Large intestine (tissue), 3 donors: ENCODE measurements at regions not wholly inside any gene's neighbourhood (a gene's known extent, or its start where the extent isn't known, plus 50 kb on each side); places are given as distances from the start of the nearest gene placed in this dataset.

Experiments used
- DNase-seq, 2 donors: peaks; one replicate each; pipeline versions ENCODE4 v3.0.0 to v3.0.0-alpha.2; 2013
- H3K27ac ChIP-seq: one replicate; pipeline ENCODE4 v1.5.1; 2013; ENCODE audit warnings: low read length
- H3K27me3 ChIP-seq: 2 replicates; pipeline ENCODE4 v1.6.1; 2013; ENCODE audit warnings: low read length; ENCODE audit not compliant: control insufficient read depth, insufficient read depth
- H3K36me3 ChIP-seq: 2 replicates; pipeline ENCODE4 v1.6.1; 2013; ENCODE audit warnings: low read length; ENCODE audit not compliant: control insufficient read depth, insufficient read depth
- H3K4me1 ChIP-seq: one replicate; pipeline ENCODE4 v1.6.1; 2013; ENCODE audit warnings: low read length; ENCODE audit not compliant: control insufficient read depth, insufficient read depth
- H3K4me3 ChIP-seq: one replicate; pipeline ENCODE4 v1.5.1; 2013; ENCODE audit warnings: low read length
- H3K9me3 ChIP-seq: one replicate; pipeline ENCODE4 v1.6.1; 2013; ENCODE audit warnings: mild to moderate bottlenecking, low read depth, low read length, moderate library complexity; ENCODE audit not compliant: control insufficient read depth
- WGBS: methylation state at CpG from one replicate; pipeline ENCODE4 v1.1.5; 2013; ENCODE audit warnings: low lambda C conversion rate; ENCODE audit not compliant: insufficient coverage; 5-methylcytosine and 5-hydroxymethylcytosine counted together

DNA sequence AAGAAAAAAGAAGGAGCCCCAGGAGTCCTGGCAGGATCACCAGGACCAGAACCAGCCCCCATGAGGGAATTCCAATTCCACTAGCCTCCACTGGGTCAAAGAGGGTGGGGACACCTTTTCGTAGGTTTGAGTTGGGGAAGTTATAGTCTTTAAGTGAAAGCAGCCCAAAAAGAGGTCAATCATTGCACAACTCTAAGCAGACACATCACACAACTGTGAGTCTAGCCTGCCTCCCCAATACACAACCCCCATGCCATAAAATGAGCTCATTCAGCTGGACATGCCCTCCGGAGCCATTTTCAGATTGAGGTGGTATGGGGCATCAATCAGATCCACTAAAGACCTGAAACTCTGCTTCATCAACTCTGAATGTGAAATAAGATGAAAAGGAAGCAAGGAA is 179.9 kb downstream of the NPHP4 start:
- Histone ChIP-seq H3K27me3 (no peaks in the 10 kb centered on the region), H3K4me1 (no peaks in the 10 kb centered on the region), H3K36me3 (no peaks in the 10 kb centered on the region), H3K4me3 (no peak overlapping the region), H3K27ac (no peak overlapping the region), H3K9me3 (no peaks in the 10 kb centered on the region)
- DNase-seq, result no peak
- WGBS, result no CpG with 5 or more reads among the region's 2 CpGs

DNA sequence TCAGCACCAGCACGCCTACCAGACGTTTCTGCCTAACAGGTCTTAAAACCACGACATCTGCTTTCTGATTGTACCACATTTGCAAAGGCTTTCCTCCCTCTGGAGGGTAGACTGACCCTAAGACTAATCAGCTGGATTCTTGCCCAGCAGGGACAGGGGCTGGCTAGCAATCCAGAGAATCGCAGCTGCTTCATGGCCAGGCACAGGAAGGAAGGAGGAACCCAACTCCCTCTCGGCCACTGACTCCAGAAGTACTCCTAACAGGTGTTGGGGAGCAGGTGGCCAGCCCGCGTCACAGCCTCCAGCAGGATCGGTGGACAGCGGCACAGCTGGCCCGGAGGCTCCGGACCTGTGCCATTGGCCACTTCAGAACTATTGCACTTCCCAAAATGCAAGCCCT is 180.8 kb downstream of the NPHP4 start:
- Histone ChIP-seq H3K27ac (no peak overlapping the region), H3K27me3 (no peaks in the 10 kb centered on the region), H3K9me3 (no peaks in the 10 kb centered on the region), H3K4me3 (no peak overlapping the region), H3K36me3 (no peaks in the 10 kb centered on the region), H3K4me1 (no peaks in the 10 kb centered on the region)
- no peak for DNase-seq
- WGBS, result no CpG with 5 or more reads among the region's 11 CpGs

DNA sequence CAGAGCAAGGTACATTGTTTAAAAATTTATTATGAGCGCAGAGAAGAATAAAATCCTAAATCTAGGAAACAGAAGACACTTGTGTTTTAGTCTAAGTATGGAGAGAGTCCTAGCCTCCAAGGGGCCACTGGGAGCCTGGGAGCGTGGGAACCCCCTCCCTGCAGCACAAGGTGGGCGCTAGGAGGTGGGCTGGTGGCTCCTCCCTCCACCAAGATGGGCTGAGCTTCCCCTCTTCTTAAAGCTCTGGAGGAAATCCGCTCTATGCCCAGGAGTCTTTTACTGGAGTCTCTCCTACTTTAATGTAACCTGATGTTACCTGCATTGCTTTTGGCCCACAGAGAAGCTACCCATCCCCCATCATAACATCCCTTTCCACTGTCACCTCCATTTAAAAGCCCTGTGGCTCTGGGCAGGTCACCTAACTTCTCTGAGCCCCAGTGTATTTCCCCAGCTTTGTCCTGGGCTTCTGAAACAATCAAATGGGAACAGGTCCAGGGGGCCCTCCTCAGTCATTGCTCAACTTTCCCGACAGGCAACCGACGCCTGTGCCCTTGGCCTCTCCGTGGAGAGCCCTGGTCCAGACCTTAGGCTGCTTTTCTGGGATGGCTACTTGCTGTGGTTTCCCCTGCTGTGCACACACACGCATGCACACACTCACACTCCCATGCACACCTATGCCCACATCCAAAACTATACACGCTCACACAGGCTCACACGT is 181.5 kb downstream of the NPHP4 start:
- Histone ChIP-seq H3K9me3 (no peaks in the 10 kb centered on the region), H3K4me3 (no peak overlapping the region), H3K36me3 (no peaks in the 10 kb centered on the region), H3K4me1 (no peaks in the 10 kb centered on the region), H3K27me3 (no peaks in the 10 kb centered on the region), H3K27ac (no peak overlapping the region)
- WGBS, result 100% methylated on average over 2 of the region's 11 CpGs
- no peak for DNase-seq

DNA sequence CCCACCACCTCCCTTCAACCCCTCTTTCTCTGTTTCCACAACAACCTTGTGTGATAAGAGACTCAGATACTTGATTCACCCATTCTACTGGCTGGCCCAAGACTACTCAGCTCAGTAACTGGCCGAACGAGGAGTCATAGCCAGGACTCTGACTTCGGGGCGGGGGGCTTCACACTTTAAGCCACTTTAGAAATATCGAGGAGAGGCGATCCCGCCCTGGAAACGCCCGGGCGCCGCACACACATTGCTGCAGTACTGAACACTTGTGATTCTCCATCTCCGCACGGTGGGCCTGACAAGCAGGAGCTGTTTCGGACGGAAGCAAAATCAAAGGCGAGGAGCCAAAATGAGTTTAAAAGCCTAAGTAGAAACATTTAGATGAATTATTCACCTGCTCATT is 182.1 kb downstream of the NPHP4 start:
- 96% methylated on average over 4 of the region's 16 CpGs for WGBS
- no peak for DNase-seq

DNA sequence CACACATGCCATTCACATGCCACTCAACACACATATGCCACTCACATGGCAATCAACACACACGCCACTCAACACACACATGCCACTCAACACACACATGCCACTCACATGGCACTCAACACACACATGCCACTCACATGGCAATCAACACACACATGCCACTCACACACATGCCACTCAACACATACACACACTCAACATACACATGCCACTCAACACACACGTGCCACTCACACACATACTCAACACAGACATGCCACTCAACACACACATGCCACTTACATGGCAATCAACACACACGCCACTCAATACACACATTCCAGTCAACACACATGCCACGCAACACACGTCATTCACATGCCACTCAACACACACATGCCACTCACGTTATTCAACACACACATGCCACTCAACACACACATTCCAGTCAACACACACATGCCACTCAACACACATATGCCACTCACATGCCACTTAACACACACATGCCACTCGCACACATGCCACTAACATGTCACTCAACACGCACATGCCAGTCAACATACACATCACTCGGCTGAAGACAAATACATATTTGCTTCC is 182.9 kb downstream of the NPHP4 start:
- H3K4me3 ChIP-seq, result no peak overlapping the region
- WGBS, result 89% methylated on average over 3 of the region's 9 CpGs

More for the DNA sequence above, 182.1 kb downstream of the NPHP4 start:
- H3K36me3 ChIP-seq, result no peaks in the 10 kb centered on the region
- H3K9me3 ChIP-seq, result no peaks in the 10 kb centered on the region
- H3K4me3 ChIP-seq, result no peak overlapping the region
- no peaks in the 10 kb centered on the region for H3K27me3 ChIP-seq
- H3K27ac ChIP-seq, result no peak overlapping the region
- H3K4me1 ChIP-seq, result no peaks in the 10 kb centered on the region

DNA sequence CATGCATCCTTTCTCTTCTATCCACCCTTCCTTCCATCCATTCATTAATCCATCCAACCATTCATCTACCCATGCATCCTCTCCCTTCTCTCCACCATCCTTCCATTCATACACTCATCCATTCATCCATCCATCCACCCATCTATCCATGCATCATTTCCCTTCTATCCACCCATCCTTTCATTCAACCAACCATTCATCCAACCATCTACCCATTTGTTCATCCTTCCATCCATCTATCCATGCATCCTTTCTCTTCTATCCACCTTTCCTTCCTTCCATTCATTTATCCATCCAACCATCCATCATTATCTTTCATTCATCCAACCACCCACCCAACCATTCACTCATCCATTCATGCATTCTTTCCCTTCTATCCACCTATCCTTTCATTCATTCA is 188.4 kb downstream of the NPHP4 start:
- H3K27me3 ChIP-seq, result no peaks in the 10 kb centered on the region
- H3K9me3 ChIP-seq, result no peaks in the 10 kb centered on the region
- H3K36me3 ChIP-seq, result no peaks in the 10 kb centered on the region
- no peak overlapping the region for H3K27ac ChIP-seq
- DNase-seq, result no peak
- no peaks in the 10 kb centered on the region for H3K4me1 ChIP-seq
- H3K4me3 ChIP-seq, result no peak overlapping the region

More for the DNA sequence above, 182.9 kb downstream of the NPHP4 start:
- Histone ChIP-seq H3K27me3 (no peaks in the 10 kb centered on the region), H3K4me1 (no peaks in the 10 kb centered on the region), H3K27ac (no peak overlapping the region), H3K36me3 (no peaks in the 10 kb centered on the region), H3K9me3 (no peaks in the 10 kb centered on the region)
- no peak for DNase-seq

DNA sequence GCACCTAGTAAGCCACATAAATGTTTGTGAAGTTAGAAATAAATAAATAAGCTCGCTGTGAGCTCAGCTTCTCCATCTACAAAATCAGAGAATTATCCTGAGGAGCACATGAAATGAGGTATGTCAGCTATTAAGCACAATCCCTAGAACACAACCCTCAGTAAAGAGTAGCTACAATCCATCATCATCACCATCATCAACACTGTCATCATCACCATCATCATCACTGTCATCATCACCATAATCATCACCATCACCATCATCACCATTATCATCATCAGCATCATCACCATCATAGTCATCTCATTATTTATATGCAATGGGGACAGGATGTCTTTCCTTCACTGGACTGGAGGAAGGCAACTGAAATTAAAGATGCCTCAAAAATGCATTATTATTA is 189.6 kb downstream of the NPHP4 start:
- H3K4me1 ChIP-seq, result no peaks in the 10 kb centered on the region
- H3K9me3 ChIP-seq, result no peaks in the 10 kb centered on the region
- no peak for DNase-seq
- H3K27me3 ChIP-seq, result no peaks in the 10 kb centered on the region
- H3K27ac ChIP-seq, result no peak overlapping the region
- WGBS, result no CpG with 5 or more reads among the region's 1 CpG
- H3K4me3 ChIP-seq, result no peak overlapping the region
- no peaks in the 10 kb centered on the region for H3K36me3 ChIP-seq

DNA sequence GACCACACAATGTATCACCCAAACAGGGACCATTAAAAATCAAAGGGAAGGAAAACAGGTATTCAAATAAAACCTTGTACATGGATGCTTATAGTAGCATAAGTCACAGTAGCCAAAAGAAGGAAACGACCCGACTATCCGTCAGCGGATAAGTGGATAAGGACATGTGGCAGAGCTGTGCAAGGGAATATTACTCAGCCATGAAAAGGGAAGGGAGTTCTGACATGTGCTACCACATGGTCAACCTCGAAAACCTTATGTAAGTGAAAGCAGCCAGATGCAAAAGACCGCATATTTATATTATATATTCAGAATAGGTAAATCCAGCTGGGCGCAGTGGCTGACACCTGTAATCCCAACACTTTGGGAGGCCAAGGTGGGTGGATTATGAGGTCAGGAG is 193.3 kb downstream of the NPHP4 start:
- Histone ChIP-seq H3K4me1 (no peaks in the 10 kb centered on the region), H3K36me3 (no peaks in the 10 kb centered on the region), H3K27me3 (no peaks in the 10 kb centered on the region), H3K4me3 (no peak overlapping the region), H3K27ac (no peak overlapping the region), H3K9me3 (no peaks in the 10 kb centered on the region)
- WGBS, result 96% methylated on average over 4 of the region's 7 CpGs
- DNase-seq, result no peak

DNA sequence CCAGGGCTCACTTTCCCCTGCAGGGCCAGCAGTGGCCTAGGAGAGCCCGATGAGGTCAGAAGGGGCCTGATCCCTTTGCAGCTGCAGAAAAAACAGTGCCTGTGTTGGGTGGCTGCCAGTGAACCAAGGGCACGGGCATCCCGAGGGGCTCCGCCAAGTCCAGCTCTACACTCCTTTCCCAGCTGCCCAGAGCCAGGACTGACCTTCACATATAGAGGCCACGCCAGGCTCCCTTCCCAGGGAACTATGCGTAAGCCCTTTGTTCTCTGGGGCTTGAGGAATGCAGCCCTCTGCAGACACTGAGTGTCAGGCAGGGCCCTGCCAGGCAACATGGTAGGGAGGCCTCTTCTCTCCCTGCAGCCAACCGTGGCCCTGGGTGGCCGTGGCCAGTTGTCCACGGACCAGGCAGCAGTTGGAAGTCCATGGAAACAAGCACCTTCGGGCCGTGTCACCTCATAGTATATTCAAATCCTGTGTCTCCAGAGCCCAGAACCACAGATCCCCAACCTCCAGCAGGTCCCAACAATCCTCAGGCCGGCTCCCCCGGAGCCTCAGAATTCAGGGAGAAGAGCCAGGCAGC is 194.0 kb downstream of the NPHP4 start:
- H3K9me3 ChIP-seq, result no peaks in the 10 kb centered on the region
- no peaks in the 10 kb centered on the region for H3K4me1 ChIP-seq
- H3K36me3 ChIP-seq, result no peaks in the 10 kb centered on the region
- H3K4me3 ChIP-seq, result no peak overlapping the region
- H3K27me3 ChIP-seq, result no peaks in the 10 kb centered on the region
- H3K27ac ChIP-seq, result no peak overlapping the region
- no CpG with 5 or more reads among the region's 13 CpGs for WGBS
- no peak for DNase-seq

DNA sequence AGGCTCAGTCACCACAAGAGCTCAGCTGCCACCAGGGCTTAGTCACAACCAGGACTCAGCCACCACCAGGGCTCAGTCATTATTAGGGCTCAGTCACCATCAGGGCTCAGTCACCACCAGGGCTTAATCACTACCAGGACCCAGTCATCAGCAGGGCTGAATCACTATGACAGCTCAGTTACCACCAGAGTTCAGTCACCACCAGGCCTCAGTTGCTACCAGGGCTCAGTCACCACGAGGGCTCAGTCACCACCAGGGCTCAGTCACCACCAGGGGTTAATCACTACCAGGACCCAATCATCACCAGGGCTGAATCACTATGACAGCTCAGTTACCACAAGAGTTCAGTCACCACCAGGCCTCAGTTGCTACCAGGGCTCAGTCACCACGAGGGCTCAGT is 196.2 kb downstream of the NPHP4 start:
- no CpG with 5 or more reads among the region's 2 CpGs for WGBS

DNA sequence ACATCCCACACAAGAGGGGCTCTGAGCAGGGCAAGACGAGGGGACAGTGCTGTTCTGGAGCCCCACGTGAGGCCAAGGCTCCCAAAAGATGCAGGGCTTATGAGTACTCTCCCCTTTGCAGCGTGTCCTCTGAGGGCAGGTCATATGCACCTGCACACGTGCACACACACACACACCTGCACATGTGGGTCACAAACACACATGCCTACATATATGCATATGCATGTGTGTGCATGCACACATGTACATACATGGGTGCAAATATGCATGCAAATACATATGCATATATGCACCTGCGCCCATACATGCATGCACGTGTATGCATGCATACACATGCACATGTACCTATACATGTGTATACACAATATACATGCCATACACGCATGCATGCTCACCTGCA is 197.9 kb downstream of the NPHP4 start:
- Histone ChIP-seq H3K4me1 (no peaks in the 10 kb centered on the region), H3K36me3 (no peaks in the 10 kb centered on the region), H3K27ac (no peak overlapping the region), H3K4me3 (no peak overlapping the region), H3K27me3 (no peaks in the 10 kb centered on the region), H3K9me3 (no peaks in the 10 kb centered on the region)
- DNase-seq, result no peak
- no CpG with 5 or more reads among the region's 7 CpGs for WGBS

More for the DNA sequence above, 196.2 kb downstream of the NPHP4 start:
- H3K4me1 ChIP-seq, result no peaks in the 10 kb centered on the region
- H3K27ac ChIP-seq, result no peak overlapping the region
- no peak overlapping the region for H3K4me3 ChIP-seq
- DNase-seq, result no peak
- no peaks in the 10 kb centered on the region for H3K9me3 ChIP-seq
- no peaks in the 10 kb centered on the region for H3K36me3 ChIP-seq
- no peaks in the 10 kb centered on the region for H3K27me3 ChIP-seq
